C4-2B (cell line): ENCODE measurements at regions not wholly inside any gene's neighbourhood (a gene's known extent, or its start where the extent isn't known, plus 50 kb on each side); places are given as distances from the start of the nearest gene placed in this dataset.

ENCODE experiments used
- H3K27ac ChIP-seq: fragments of 450-650 bp; 2 replicates; pipeline ENCODE4 v1.5.1; 2017
- CTCF ChIP-seq: fragments of 450-650 bp; conservative IDR thresholded peaks from 2 replicates; pipeline ENCODE4 v1.5.1; 2017; ENCODE audit warnings: mild to moderate bottlenecking
- ZFX ChIP-seq: fragments of 450-650 bp; IDR thresholded peaks from 2 replicates; pipeline ENCODE4 v1.6.1; 2017

GRCh38 chr1:30092051-30092858 is 631.1 kb downstream of the MATN1 start:
- no peak overlapping the region for H3K27ac ChIP-seq
- TF ChIP-seq ZFX (no peak), CTCF (no peak)

GRCh38 chr1:30090162-30090820 is 633.1 kb downstream of the MATN1 start:
- H3K27ac ChIP-seq: no peak overlapping the region
- TF ChIP-seq CTCF (no peak), ZFX (no peak)

GRCh38 chr1:30089024-30089430 is 634.4 kb downstream of the MATN1 start:
- TF ChIP-seq CTCF (no peak), ZFX (no peak)
- H3K27ac ChIP-seq: no peak overlapping the region

GRCh38 chr1:30088594-30088993 is 634.8 kb downstream of the MATN1 start:
- TF ChIP-seq ZFX (no peak), CTCF (no peak)
- H3K27ac ChIP-seq: no peak overlapping the region

- TF ChIP-seq ZFX: no peak
- no peak; the same call in 1 of the 2 replicates for TF ChIP-seq CTCF
- no peak overlapping the region for H3K27ac ChIP-seq
These were observed 635.9 kb downstream of the MATN1 start for GRCh38 chr1:30087465-30087864.

- no peak overlapping the region for H3K27ac ChIP-seq
- TF ChIP-seq ZFX (no peak), CTCF (peak; percentile 92)
These were observed 637.3 kb downstream of the MATN1 start for GRCh38 chr1:30085811-30086770.
